Esophagus mucosa (tissue), 1 donor: ENCODE measurements at regions not wholly inside any gene's neighbourhood (a gene's known extent, or its start where the extent isn't known, plus 50 kb on each side); places are given as distances from the start of the nearest gene placed in this dataset.
"Not testable (repeated sequence)": the region's sequence is repeated elsewhere in the genome, so short reads cannot be mapped to it uniquely, and the experiment has no call there.

Source experiments
- ATAC-seq: fragments of 200-7000 bp; cut with Tn5 transposase; one replicate; pipeline ENCODE4 v1.9.1; 2020
- donor health status: DM: yes; HTN: yes; CAD: no.

GRCh38 chr5:50343715-50344114 is 97.4 kb downstream of the EMB start:
- no peak for ATAC-seq

DNA sequence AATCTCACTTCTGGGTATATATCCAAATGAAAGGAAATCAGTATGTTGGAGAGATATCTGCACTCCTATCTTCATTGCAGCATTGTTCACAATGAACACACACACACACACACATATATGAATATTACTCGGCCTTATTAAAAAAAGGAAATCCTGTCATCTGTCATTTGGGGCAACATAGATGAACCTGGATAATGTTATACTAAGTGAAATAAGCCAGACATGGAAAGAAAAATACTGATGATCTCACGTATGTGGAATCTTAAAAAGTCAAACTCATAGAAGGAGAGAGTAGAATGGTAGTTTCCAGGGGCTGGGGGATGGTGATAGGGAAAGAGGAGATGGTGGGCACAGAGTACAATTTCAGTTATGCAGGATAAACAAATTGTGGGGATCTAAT is 100.3 kb downstream of the EMB start:
- no peak for ATAC-seq

DNA sequence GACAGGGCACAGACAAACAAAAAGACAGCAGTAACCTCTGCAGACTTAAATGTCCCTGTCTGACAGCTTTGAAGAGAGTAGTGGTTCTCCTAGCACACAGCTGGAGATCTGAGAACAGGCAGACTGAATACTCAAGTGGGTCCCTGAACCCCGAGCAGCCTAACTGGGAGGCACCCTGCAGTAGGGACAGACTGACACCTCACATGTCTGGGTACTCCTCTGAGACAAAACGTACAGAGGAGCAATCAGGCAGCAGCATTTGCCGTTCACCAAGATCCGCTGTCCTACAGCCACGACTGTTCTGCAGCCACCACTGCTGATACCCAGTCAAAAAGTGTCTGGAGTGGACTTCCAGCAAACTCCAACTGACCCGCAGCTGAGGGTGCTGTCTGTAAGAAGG is 110.5 kb downstream of the EMB start:
- not testable (repeated sequence) for ATAC-seq

- no peak for ATAC-seq
Observed at GRCh38 chr5:50328193-50328729, 112.8 kb downstream of the EMB start.

- ATAC-seq = no peak
Observed at GRCh38 chr5:50325237-50325832, 115.8 kb downstream of the EMB start.

GRCh38 chr5:50320131-50320749 is 120.8 kb downstream of the EMB start:
- ATAC-seq = no peak

DNA sequence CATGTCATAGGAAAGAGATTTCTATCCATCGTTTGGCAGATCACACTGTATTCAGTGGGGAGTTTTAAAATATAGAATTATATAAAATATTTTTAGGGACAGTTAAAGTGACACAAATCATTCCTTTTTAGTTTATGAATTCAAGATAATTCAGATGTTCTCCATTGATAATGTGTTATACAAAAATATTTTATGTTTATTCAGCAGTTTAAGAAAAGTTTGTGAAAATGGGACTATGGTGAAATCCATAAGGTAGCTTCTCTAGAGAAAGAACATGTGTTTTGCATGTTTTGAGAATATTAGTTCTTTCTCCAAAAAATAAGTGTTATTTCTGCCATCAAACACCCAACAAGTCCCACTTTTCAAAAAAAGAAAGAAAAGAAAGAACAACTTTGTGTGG is 122.9 kb downstream of the EMB start:
- ATAC-seq = no peak

DNA sequence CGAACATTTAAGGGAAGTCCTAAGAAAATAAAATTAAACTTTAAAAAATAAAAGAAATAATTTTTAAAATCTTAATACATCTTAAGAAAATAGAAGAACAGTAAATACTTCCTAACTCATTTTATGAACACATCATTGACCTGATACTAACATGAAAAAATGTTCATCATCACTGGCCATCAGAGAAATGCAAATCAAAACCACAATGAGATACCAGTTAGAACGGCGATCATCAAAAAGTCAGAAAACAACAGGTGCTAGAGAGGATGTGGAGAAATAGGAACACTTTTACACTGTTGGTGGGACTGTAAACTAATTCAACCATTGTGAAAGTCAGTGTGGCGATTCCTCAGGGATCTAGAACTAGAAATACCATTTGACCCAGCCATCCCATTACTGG is 134.6 kb downstream of the EMB start:
- ATAC-seq = not testable (repeated sequence)

DNA sequence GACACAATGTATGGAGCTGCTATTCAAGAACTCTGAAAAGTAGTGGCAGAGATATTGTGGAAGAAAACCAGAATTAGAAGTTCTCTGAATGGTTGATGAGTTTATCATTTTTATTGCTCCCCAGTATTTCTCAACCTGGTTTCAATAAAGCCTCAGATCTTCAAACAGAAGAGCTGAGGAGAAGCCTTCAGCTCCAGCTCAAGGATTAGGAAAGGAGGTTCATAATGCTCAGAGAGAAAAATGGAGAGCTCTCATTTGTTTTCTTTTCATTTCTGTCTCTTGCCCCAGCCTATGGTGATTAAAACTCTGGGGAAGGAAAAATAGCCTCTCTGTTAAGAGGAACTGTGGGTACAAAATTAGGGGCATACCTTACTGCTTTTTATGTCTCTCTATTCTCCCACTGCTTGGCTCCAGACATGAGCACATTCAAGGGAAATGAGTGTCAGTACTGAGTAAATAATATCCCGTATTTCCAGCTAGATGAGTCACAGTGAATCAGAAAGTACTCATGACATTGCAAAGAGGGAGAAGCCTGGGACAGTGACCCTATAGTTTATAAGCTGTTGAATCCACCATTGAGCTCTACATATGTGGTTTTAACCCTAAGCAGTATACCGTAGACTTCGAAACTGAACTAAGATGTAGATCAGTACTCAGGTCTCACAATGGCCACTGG is 138.1 kb downstream of the EMB start:
- peak; percentile 56 for ATAC-seq

DNA sequence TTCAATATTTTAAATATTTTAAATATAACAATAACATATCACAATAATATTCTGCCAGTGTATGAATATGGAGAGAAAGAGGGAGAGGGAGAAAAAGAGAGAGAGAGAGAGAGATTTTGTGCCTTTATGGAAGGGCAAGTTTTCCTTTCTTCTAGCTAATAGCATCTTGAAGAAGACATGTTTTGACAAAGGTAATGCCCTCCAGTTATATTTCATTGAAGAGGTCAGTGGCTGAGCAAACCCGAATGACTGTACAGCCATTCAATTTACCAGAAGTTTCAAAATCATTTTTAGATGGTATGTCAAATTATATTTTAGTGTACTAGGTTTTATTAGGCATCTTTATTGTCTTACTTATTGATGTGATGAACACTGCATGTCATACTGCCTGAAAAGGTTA is 139.3 kb downstream of the EMB start:
- ATAC-seq = no peak

- no peak for ATAC-seq
Observed at GRCh38 chr5:50300878-50301277, 140.2 kb downstream of the EMB start.

DNA sequence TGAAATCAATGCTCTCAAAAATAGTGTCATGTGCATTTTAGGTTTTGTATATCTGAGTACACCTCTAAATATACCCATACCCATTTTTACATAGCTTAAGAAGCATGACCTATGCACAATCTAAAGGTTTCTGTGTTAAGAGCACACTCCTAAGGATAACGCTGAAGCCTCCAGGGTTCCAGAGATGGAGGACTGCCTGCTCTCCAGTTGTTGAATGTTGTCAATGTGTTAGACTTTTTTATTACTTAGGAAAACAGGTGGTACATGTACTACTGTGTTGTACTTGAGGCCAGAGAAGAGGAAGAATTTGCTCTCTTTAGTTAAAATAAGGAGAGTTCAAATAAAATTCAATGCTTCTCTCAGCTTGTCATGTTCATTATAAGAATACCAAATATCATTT is 141.2 kb downstream of the EMB start:
- no peak for ATAC-seq

DNA sequence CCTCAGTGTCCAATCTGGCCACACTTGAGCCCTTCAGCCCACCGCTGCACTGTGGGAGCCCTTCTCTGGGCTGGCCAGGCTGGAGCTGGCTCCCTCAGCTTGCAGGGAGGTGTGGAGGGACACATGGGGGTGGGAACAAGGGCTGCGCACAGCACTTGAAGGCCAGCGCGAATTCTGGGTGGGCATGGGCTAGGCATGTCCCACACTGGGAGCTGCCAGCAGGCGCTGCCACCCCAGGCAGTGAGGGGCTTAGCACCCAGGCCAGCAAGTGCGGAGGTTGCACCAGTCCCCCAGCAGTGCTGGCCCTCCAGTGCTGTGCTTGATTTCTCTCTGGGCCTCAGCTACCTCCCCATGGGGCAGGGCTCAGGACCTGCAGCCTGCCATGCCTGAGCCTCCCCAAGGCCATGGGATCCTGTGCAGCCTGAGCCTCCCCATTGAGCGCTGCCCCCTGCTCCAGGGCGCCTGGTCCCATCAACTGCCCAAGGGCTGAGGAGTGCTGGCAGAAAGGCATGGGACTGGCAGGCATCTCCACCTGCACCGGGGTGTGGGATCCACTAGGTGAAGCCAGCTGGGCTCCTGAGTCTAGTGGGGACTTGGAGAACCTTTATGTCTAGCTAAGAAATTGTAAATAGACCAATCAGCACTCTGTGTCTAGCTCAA is 148.2 kb downstream of the EMB start:
- no peak for ATAC-seq

- ATAC-seq = not testable (repeated sequence)
Observed at GRCh38 chr5:50280461-50280860, 160.6 kb downstream of the EMB start.
